ENCODE measurements at regions not wholly inside any gene's neighbourhood (a gene's known extent, or its start where the extent isn't known, plus 50 kb on each side); places are given as distances from the start of the nearest gene placed in this dataset.

- no peaks in the 10 kb centered on the region for H3K9me2 ChIP-seq (ENCODE audit: insufficient read depth, low read length)
- H4K20me1 ChIP-seq (ENCODE audit: insufficient read depth) = no peaks in the 10 kb centered on the region
- H2AFZ ChIP-seq (ENCODE audit: low read depth, low read length) = no peak overlapping the region
- H3K27me3 ChIP-seq (ENCODE audit: insufficient read depth, low read depth, low read length) = no peaks in the 10 kb centered on the region
- no peaks in the 10 kb centered on the region for H3K79me2 ChIP-seq (replicated peaks; ENCODE audit: insufficient read depth, low read length)
- no peak overlapping the region for H3K4me2 ChIP-seq (ENCODE audit: low read length)
- peaks cover 4% of the 10 kb centered on the region for H3K9me3 ChIP-seq (ENCODE audit: low read length)
- no peak overlapping the region for H3K9ac ChIP-seq (ENCODE audit: low read length)
- no peaks in the 10 kb centered on the region for H3K36me3 ChIP-seq (ENCODE audit: insufficient read depth, low read length)
- no peak for TF ChIP-seq MXI1 (conservative IDR thresholded peaks at IDR 0.05; ENCODE audit: poor library complexity, severe bottlenecking)
- no peak for TF ChIP-seq EP300 (conservative IDR thresholded peaks at IDR 0.05; ENCODE audit: poor library complexity, severe bottlenecking)
- no peak for TF ChIP-seq CTCF (IDR thresholded peaks at IDR 0.05; ENCODE audit: poor library complexity, severe bottlenecking)
- TF ChIP-seq EZH2 (IDR thresholded peaks at IDR 0.05; ENCODE audit: borderline replicate concordance, insufficient read depth, low read length, poor library complexity, severe bottlenecking) = no peak
- TF ChIP-seq SMC3 (conservative IDR thresholded peaks at IDR 0.05; ENCODE audit: poor library complexity) = no peak
- TF ChIP-seq POLR2AphosphoS5 (IDR thresholded peaks at IDR 0.05) = no peak
- no peak for TF ChIP-seq RAD21 (conservative IDR thresholded peaks at IDR 0.05)
- no peak for TF ChIP-seq TAF1 (IDR thresholded peaks at IDR 0.05; ENCODE audit: low read depth)
- no peak for TF ChIP-seq REST (IDR thresholded peaks at IDR 0.05; ENCODE audit: borderline replicate concordance)
- H3F3A ChIP-seq (ENCODE audit: insufficient read depth, low read length, poor library complexity, severe bottlenecking) = no peaks in the 10 kb centered on the region
- H3K4me3 ChIP-seq (ENCODE audit: low read length) = no peak overlapping the region
- H3K27ac ChIP-seq (ENCODE audit: low read length) = no peak overlapping the region
Observed at GRCh38 chr4:45079616-45080015, 353.3 kb upstream of the GNPDA2 start.

- Histone ChIP-seq H3K27ac (ENCODE audit: low read length) (no peak overlapping the region), H3K27me3 (ENCODE audit: insufficient read depth, low read depth, low read length) (no peaks in the 10 kb centered on the region), H3K9me3 (ENCODE audit: low read length) (peaks cover 4% of the 10 kb centered on the region), H3K4me2 (ENCODE audit: low read length) (no peak overlapping the region), H3K4me3 (ENCODE audit: low read length) (no peak overlapping the region), H3K79me2 (replicated peaks; ENCODE audit: insufficient read depth, low read length) (no peaks in the 10 kb centered on the region), H3F3A (ENCODE audit: insufficient read depth, low read length, poor library complexity, severe bottlenecking) (no peaks in the 10 kb centered on the region), H3K36me3 (ENCODE audit: insufficient read depth, low read length) (no peaks in the 10 kb centered on the region), H4K20me1 (ENCODE audit: insufficient read depth) (no peaks in the 10 kb centered on the region), H3K9ac (ENCODE audit: low read length) (no peak overlapping the region), H3K9me2 (ENCODE audit: insufficient read depth, low read length) (no peaks in the 10 kb centered on the region), H2AFZ (ENCODE audit: low read depth, low read length) (no peak overlapping the region)
- TF ChIP-seq EZH2 (IDR thresholded peaks at IDR 0.05; ENCODE audit: borderline replicate concordance, insufficient read depth, low read length, poor library complexity, severe bottlenecking) = no peak
- TF ChIP-seq RAD21 (conservative IDR thresholded peaks at IDR 0.05) = no peak
- TF ChIP-seq TAF1 (IDR thresholded peaks at IDR 0.05; ENCODE audit: low read depth) = no peak
- no peak for TF ChIP-seq CTCF (IDR thresholded peaks at IDR 0.05; ENCODE audit: poor library complexity, severe bottlenecking)
- no peak for TF ChIP-seq EP300 (conservative IDR thresholded peaks at IDR 0.05; ENCODE audit: poor library complexity, severe bottlenecking)
- no peak for TF ChIP-seq SMC3 (conservative IDR thresholded peaks at IDR 0.05; ENCODE audit: poor library complexity)
- TF ChIP-seq MXI1 (conservative IDR thresholded peaks at IDR 0.05; ENCODE audit: poor library complexity, severe bottlenecking) = no peak
- TF ChIP-seq POLR2AphosphoS5 (IDR thresholded peaks at IDR 0.05) = no peak
- TF ChIP-seq REST (IDR thresholded peaks at IDR 0.05; ENCODE audit: borderline replicate concordance) = no peak
Observed at GRCh38 chr4:45078201-45078600, 351.8 kb upstream of the GNPDA2 start.
